HCT116 (cell line): ENCODE measurements at regions not wholly inside any gene's neighbourhood (a gene's known extent, or its start where the extent isn't known, plus 50 kb on each side); places are given as distances from the start of the nearest gene placed in this dataset.

Source experiments
- ATAC-seq: fragments of 200-7000 bp; cut with Tn5 transposase; 2 replicates; pipeline ENCODE4 v1.9.1; 2020; ENCODE audit warnings: mild to moderate bottlenecking, moderate library complexity
- BruUV-seq: library from RNA; stranded (reverse); fragments of 400-500 nt; replicated peaks from 2 replicates; lab custom pipeline; 2021; lab: Mats Ljungman, UMichigan
- CTCF ChIA-PET: fragments of 300-600 bp; sonication (Branson Sonifier 250); formaldehyde crosslinking; loops from one replicate; lab custom pipeline; 2021; ENCODE audit warnings: antibody characterized with exemption; lab: Charles Lee
- POLR2A ChIA-PET: fragments of 300-600, 350-600 bp; sonication (Branson Sonifier 250); formaldehyde crosslinking; loops from one replicate; lab custom pipeline; 2021; ENCODE audit warnings: antibody characterized with exemption; lab: Charles Lee
- RAD21 ChIA-PET, 2 experiments: fragments of 300-600 bp; sonication (Branson Sonifier 250); formaldehyde crosslinking; loops; one replicate each; lab custom pipeline; 2023; ENCODE audit warnings: low total read pairs in 2 of 2; ENCODE audit not compliant: uncharacterized antibody in 2 of 2, unreplicated experiment in 2 of 2, low non-redundant PET in 1 of 2; lab: Charles Lee
- DNase-seq: peaks from one replicate; pipeline ENCODE4 v3.0.0-alpha.2; 2010; ENCODE audit warnings: low read depth, low spot score
- H2AFZ ChIP-seq: fragments of 200-600 bp; shearing (Covaris generic), sonication (generic); 2 replicates; pipeline ENCODE4 v1.6.1; 2017; ENCODE audit warnings: low read depth, mixed run types, mixed read lengths, antibody characterized with exemption, low read length; ENCODE audit not compliant: poor library complexity, severe bottlenecking
- H3K27ac ChIP-seq: 2 replicates; pipeline ENCODE4 v1.5.1; 2012; ENCODE audit warnings: low read depth, low read length
- H3K27me3 ChIP-seq: fragments of 200-600 bp; sonication (generic); 2 replicates; pipeline ENCODE4 v1.6.1; 2016; ENCODE audit warnings: mixed run types, low read length, mixed read lengths; ENCODE audit not compliant: insufficient read depth
- H3K36me3 ChIP-seq, 2 experiments: fragments of 200-500 bp in 1 of 2; fragments of 200-600 bp in 1 of 2; sonication (Bioruptor generic) in 1 of 2; sonication (generic) in 1 of 2; 2 replicates each; pipeline versions ENCODE4 v1.5.1 to v1.6.1; 2014 to 2016; ENCODE audit warnings: low read length in 2 of 2, inconsistent platforms in 1 of 2, mixed read lengths in 1 of 2, mixed run types in 1 of 2; ENCODE audit not compliant: insufficient read depth in 2 of 2, control insufficient read depth in 1 of 2
- H3K4me1 ChIP-seq, 2 experiments: fragments of 200-600 bp in 1 of 2; sonication (generic) in 1 of 2; 2 replicates each; pipeline versions ENCODE4 v1.5.1 to v1.6.1; 2012 to 2017; ENCODE audit warnings: low read length in 2 of 2, inconsistent platforms in 1 of 2, mild to moderate bottlenecking in 1 of 2, mixed read lengths in 1 of 2, mixed run types in 1 of 2, moderate library complexity in 1 of 2; ENCODE audit not compliant: insufficient read depth in 2 of 2, control insufficient read depth in 1 of 2
- H3K4me2 ChIP-seq: fragments of 200-600 bp; sonication (generic); 2 replicates; pipeline ENCODE4 v1.6.1; 2017; ENCODE audit warnings: mixed run types, low read length, mixed read lengths
- H3K4me3 ChIP-seq, 2 experiments: fragments of 200-600 bp in 1 of 2; sonication (generic) in 1 of 2; replicated peaks in 1 of 2; 2 replicates each; pipeline ENCODE4 v1.5.1; 2011 to 2016; ENCODE audit warnings: low read length in 2 of 2, control low read depth in 1 of 2, low read depth in 1 of 2, mild to moderate bottlenecking in 1 of 2, mixed read lengths in 1 of 2, mixed run types in 1 of 2
- H3K79me2 ChIP-seq: fragments of 200-600 bp; sonication (generic); 2 replicates; pipeline ENCODE4 v1.6.1; 2017; ENCODE audit warnings: mild to moderate bottlenecking, mixed run types, low read length, moderate library complexity, mixed read lengths; ENCODE audit not compliant: insufficient read depth
- H3K9ac ChIP-seq: fragments of 200-600 bp; sonication (generic); 2 replicates; pipeline ENCODE4 v1.6.1; 2016; ENCODE audit warnings: low read length, mixed read lengths
- H3K9me2 ChIP-seq: fragments of 200-600 bp; sonication (generic), shearing (Covaris generic); 2 replicates; pipeline ENCODE4 v1.6.1; 2017; ENCODE audit warnings: mixed run types, mild to moderate bottlenecking, moderate library complexity; ENCODE audit not compliant: insufficient read depth
- H3K9me3 ChIP-seq, 2 experiments: fragments of 200-500 bp in 1 of 2; fragments of 200-600 bp in 1 of 2; sonication (Bioruptor generic) in 1 of 2; sonication (generic) in 1 of 2; 2 replicates each; pipeline ENCODE4 v1.6.1; 2014 to 2017; ENCODE audit warnings: low read length in 2 of 2, mixed read lengths in 2 of 2, inconsistent platforms in 1 of 2, low read depth in 1 of 2, mild to moderate bottlenecking in 1 of 2, mixed run types in 1 of 2, moderate library complexity in 1 of 2; ENCODE audit not compliant: control insufficient read depth in 1 of 2, insufficient read depth in 1 of 2
- H4K20me1 ChIP-seq: fragments of 200-600 bp; sonication (generic), shearing (Covaris generic); 2 replicates; pipeline ENCODE4 v1.6.1; 2017; ENCODE audit warnings: mixed run types, mild to moderate bottlenecking, moderate library complexity; ENCODE audit not compliant: insufficient read depth
- CBX3 ChIP-seq: IDR thresholded peaks from 2 replicates; pipeline ENCODE4 v1.6.1; 2012; ENCODE audit warnings: low read depth
- CEBPB ChIP-seq: IDR thresholded peaks from 2 replicates; pipeline ENCODE4 v1.6.1; 2012; ENCODE audit warnings: low read depth
- EGR1 ChIP-seq: IDR thresholded peaks from 2 replicates; pipeline ENCODE4 v1.6.1; 2012; ENCODE audit warnings: low read depth
- POLR2AphosphoS5 ChIP-seq: IDR thresholded peaks from 2 replicates; pipeline ENCODE4 v1.6.1; 2011; ENCODE audit warnings: mild to moderate bottlenecking, low read depth, low read length, moderate library complexity
- RAD21 ChIP-seq: IDR thresholded peaks from 2 replicates; pipeline ENCODE4 v1.6.1; 2012; ENCODE audit warnings: low read depth, mild to moderate bottlenecking
- SIN3A ChIP-seq: IDR thresholded peaks from 2 replicates; pipeline ENCODE4 v1.6.1; 2012; ENCODE audit warnings: low read depth
- YY1 ChIP-seq: IDR thresholded peaks from 2 replicates; pipeline ENCODE4 v1.6.1; 2011; ENCODE audit warnings: low read length, low read depth, moderate library complexity, mild to moderate bottlenecking; ENCODE audit not compliant: insufficient replicate concordance; ENCODE audit errors: extremely low read depth
- ZFX ChIP-seq: fragments of 450-650 bp; IDR thresholded peaks from 2 replicates; pipeline ENCODE4 v1.6.1; 2017
- ZNF274 ChIP-seq: fragments of 200-500 bp; sonication (Bioruptor generic); IDR thresholded peaks from 2 replicates; pipeline ENCODE4 v1.6.1; 2014; ENCODE audit warnings: mild to moderate bottlenecking, low read depth, low read length, inconsistent platforms
- intact Hi-C: fragments of 100-400 bp; cut with micrococcal nuclease; formaldehyde crosslinking; loops from 2 replicates; pipeline ENCODE4 v1.10.0; 2022
- TF ChIP-seq, protein P1 (sequence below): IDR thresholded peaks from 2 replicates; pipeline ENCODE4 v1.6.1; 2012
- TF ChIP-seq, protein P2 (sequence below): IDR thresholded peaks from 2 replicates; pipeline ENCODE4 v1.6.1; 2012
- TF ChIP-seq, protein P3 (sequence below): IDR thresholded peaks from 2 replicates; pipeline ENCODE4 v1.6.1; 2012; ENCODE audit warnings: low read depth

DNA sequence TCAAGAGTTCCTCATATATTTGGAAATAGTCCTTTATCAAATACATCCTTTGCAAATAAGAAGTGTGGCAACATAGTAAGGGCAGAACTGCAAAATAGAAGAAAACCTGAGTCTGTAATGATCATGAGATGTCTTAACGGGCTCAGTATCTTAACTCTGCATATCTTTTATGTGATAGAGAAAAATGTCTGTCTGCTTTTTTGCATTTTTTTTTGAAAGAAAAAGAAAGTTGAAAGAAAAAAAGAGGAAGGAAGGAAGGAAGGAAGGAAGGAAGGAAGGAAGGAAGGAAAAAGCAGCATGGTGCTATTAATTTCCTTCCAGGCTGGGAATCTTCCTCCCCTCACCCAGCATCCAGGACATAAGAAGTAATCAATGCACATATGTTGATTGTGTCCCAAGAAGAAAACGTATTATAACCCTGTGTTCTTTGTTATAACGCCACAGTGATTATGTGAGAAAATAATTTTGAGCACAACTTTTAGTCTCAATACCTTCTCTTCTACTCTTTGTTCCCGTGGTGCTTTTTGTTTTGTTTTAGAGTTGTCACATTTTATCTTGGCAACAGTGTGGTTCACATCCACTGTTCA lies 58.7 kb upstream of the PCSK2 start:
- Histone ChIP-seq H3K9me3 (no peaks in the 10 kb centered on the region), H2AFZ (no peak overlapping the region), H3K9me2 (no peaks in the 10 kb centered on the region), H3K4me3 (no peak overlapping the region), H3K27ac (no peak overlapping the region), H3K79me2 (no peaks in the 10 kb centered on the region), H3K27me3 (peaks cover 24% of the 10 kb centered on the region), H3K9ac (no peak overlapping the region), H4K20me1 (no peaks in the 10 kb centered on the region), H3K4me1 (no peaks in the 10 kb centered on the region), H3K4me2 (no peak overlapping the region), H3K36me3 (no peaks in the 10 kb centered on the region)
- POLR2A ChIA-PET = no interaction called here
- CTCF ChIA-PET = no interaction called here
- DNase-seq = no peak
- no peak for ATAC-seq
- RAD21 ChIA-PET = no interaction called here
- intact Hi-C loops = no loop called here
- BruUV-seq = no TSS peak
- TF ChIP-seq SIN3A = no peak
- TF ChIP-seq RAD21 = no peak
- TF ChIP-seq ZNF274 = no peak
- no peak for TF ChIP-seq CBX3
- TF ChIP-seq POLR2AphosphoS5 = no peak
- no peak for TF ChIP-seq YY1
- no peak for TF ChIP-seq ZFX
- no peak for TF ChIP-seq EGR1
- TF ChIP-seq CEBPB = no peak
- TF ChIP-seq, protein P1, sequence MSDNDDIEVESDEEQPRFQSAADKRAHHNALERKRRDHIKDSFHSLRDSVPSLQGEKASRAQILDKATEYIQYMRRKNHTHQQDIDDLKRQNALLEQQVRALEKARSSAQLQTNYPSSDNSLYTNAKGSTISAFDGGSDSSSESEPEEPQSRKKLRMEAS = no peak
- TF ChIP-seq, protein P2, sequence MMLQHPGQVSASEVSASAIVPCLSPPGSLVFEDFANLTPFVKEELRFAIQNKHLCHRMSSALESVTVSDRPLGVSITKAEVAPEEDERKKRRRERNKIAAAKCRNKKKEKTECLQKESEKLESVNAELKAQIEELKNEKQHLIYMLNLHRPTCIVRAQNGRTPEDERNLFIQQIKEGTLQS = no peak
- TF ChIP-seq, protein P3, sequence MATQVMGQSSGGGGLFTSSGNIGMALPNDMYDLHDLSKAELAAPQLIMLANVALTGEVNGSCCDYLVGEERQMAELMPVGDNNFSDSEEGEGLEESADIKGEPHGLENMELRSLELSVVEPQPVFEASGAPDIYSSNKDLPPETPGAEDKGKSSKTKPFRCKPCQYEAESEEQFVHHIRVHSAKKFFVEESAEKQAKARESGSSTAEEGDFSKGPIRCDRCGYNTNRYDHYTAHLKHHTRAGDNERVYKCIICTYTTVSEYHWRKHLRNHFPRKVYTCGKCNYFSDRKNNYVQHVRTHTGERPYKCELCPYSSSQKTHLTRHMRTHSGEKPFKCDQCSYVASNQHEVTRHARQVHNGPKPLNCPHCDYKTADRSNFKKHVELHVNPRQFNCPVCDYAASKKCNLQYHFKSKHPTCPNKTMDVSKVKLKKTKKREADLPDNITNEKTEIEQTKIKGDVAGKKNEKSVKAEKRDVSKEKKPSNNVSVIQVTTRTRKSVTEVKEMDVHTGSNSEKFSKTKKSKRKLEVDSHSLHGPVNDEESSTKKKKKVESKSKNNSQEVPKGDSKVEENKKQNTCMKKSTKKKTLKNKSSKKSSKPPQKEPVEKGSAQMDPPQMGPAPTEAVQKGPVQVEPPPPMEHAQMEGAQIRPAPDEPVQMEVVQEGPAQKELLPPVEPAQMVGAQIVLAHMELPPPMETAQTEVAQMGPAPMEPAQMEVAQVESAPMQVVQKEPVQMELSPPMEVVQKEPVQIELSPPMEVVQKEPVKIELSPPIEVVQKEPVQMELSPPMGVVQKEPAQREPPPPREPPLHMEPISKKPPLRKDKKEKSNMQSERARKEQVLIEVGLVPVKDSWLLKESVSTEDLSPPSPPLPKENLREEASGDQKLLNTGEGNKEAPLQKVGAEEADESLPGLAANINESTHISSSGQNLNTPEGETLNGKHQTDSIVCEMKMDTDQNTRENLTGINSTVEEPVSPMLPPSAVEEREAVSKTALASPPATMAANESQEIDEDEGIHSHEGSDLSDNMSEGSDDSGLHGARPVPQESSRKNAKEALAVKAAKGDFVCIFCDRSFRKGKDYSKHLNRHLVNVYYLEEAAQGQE = no peak
